Stimulated activated CD8-positive, alpha-beta memory T cell treated with anti-CD3 and anti-CD28 coated beads, Interleukin-7, amount 100 ng/mL, for 4 hours (primary cell): ENCODE measurements at regions not wholly inside any gene's neighbourhood (a gene's known extent, or its start where the extent isn't known, plus 50 kb on each side); places are given as distances from the start of the nearest gene placed in this dataset.

Experiments used
- DNase-seq, 2 donors: peaks; one replicate each; pipeline ENCODE4 v3.0.0-alpha.2; 2020; ENCODE audit warnings: low read depth in 2 of 2

- no peak for DNase-seq
These were observed 269.5 kb upstream of the ZFHX3 start for GRCh38 chr16:73317321-73317857.

GRCh38 chr16:73315645-73316044, 267.7 kb upstream of the ZFHX3 start:
- DNase-seq = no peak

GRCh38 chr16:73313950-73314349, 266.0 kb upstream of the ZFHX3 start:
- DNase-seq = no peak

GRCh38 chr16:73311857-73312723, 264.2 kb upstream of the ZFHX3 start:
- no peak for DNase-seq

GRCh38 chr16:73308771-73309170, 260.8 kb upstream of the ZFHX3 start:
- no peak for DNase-seq

GRCh38 chr16:73306901-73307413, 259.0 kb upstream of the ZFHX3 start:
- DNase-seq = no peak

- no peak for DNase-seq
These were observed 256.3 kb upstream of the ZFHX3 start for GRCh38 chr16:73304008-73304774.

GRCh38 chr16:73302942-73303341, 255.0 kb upstream of the ZFHX3 start:
- no peak for DNase-seq

DNA sequence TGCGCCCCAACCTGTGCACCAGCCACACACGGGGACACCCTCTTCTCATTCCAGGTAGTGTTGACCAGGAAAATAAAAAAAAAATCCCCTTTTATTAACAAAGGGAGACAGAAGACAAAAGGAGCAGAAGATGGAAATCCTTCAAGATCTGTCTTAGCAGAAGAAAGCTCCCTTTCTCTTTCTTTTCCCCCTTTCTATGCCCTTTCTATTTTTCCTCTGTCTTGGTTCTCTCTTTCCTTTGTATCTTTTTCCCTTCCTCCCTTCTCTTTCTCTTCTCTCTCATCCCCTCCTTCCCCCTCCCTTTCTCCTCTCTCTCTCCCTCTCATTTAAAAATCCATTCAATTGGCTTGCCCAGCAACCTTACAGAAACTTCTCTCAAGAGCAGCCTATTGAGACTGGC, 254.1 kb upstream of the ZFHX3 start:
- DNase-seq = no peak

DNA sequence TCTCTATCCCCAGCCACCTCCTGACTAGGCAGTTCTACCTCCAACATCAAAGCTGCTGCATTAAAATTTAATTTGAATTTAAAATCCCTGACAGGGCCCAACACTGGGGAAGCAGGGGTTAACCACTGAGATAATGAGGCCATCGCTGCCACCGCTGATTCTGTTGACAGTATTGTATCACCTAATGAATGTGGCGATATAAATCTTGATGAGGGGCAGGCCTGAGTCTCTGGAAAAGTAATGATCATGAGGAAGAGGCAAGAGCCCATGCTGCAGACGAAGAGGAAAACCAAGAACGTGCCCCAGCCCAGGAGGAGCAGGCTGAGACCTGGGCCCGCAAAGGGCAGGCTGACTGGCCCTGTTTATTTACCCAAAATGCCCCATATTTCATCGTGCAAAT, 251.4 kb upstream of the ZFHX3 start:
- no peak for DNase-seq

DNA sequence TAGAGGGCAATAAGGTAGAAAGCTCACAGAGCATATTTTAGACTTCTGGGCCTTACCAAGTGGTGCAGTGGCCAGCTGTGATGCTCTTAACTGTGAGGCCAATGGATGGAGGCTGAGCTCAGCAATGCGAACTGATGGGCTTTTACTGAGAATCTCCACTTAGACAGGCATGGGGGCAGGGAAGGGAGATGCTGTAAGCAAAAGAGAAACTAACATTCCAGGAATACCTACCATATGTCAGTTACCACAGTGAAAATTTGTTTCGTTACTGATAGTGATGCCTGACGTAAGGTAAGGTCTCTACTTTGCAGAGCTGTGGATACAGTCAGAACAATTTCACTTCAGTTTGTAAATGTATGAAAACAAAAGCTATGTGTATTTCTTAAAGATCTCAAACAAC, 250.6 kb upstream of the ZFHX3 start:
- DNase-seq = no peak

GRCh38 chr16:73290258-73290657, 242.3 kb upstream of the ZFHX3 start:
- DNase-seq = no peak

GRCh38 chr16:73289232-73289631, 241.3 kb upstream of the ZFHX3 start:
- DNase-seq = no peak

- no peak for DNase-seq
These were observed 240.6 kb upstream of the ZFHX3 start for GRCh38 chr16:73288520-73288919.

DNA sequence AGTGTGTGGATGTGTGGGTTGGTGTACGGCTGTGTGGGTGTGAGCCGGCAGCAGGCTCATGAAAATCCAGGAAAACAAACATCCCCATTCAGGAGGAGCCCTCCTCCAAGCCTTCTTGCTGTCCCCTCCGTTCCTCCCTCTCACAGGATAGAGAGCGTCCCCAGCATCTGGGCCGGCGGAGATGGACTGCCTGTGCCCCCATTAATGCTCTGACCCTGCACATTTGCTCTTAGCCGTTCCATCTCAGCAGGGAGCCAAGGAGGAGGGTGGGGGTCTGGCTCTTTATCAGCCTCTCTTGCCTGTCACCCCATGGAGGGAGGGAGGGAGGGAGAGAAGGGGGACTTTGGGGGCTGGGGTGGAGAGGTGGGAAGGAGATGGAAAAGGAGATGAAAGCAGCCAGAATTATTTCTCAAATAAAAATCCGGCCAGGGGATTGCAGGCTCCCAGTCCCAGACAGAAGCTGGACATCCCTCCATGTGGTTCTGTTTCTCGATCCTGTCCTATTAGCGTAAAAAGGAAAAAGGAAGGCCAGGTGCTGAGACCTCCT, 240.0 kb upstream of the ZFHX3 start:
- DNase-seq = no peak

DNA sequence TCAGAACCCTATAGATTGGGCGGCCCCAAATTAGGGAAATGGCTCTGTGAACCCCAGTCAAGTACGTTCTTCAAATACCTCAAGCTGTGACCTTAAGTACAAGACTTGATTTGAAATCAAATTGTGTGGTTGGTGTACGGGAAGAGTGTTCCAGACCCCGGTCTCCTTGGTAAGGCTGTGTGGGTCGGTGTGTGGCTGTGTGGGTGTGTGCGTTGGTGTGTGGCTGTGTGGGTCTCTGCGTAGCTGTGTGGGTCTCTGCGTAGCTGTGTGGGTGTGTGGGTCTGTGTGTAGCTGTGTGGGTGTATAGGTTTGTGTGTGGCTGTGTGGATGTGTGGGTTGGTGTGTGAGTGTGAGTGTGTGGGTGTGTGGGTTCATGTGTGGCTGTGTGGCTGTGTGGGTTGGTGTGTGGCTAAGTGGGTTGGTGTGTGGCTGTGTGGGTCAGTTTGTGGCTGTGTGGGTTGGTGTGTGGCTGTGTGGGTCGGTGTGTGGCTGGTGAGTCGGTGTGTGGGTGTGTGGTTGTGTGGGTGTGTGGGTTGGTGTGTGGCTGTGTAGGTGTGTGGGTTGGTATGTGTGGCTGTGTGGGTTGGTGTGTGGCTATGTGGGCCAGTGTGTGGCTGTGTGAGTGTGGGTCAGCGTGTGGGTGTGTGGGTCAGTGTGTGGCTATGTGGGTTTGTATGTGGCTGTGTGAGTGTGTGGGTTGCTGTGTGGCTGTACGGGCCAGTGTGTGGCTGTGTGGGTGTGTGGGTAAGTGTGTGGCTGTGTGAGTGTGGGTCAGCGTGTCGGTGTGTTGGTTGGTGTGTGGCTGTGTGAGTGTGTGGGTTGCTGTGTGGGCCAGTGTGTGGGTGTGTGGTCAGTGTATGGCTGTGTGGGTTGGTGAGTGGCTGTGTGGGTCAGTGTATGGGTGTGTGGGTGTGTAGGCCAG, 238.7 kb upstream of the ZFHX3 start:
- DNase-seq = no peak

DNA sequence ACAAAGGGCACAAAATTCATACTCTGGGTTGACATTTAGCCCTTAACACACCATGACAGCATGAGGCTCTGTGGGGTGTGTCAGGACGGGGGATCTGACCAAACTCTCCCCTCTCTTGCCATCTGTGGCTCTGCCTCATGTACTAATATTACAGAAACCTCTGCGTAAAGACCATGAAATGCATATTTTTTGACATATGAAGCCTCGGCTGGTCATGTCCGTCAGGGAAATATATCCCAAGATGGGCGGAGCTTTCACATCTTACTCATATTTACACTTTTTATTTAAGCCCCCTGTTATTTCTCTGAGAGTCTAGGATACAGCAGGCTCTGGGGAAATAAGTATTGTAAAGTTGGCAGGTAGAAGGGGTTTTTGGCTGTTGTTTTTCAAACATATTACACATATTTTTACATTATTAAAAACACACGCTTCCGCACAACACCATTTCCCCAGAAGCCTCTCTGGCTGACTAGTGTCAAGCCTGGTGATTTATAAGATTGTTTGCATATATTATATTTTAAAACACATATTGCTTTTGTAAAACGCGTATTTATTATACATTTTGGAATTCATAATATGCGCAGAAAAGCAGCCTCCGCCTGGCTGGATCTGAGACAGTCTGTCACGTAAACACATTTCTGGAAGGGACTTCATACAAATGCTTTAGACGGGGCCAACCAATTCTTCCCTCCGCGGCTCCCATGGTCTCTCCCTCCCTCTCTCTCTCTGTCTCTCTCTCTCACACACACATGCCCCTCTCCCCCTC, 237.7 kb upstream of the ZFHX3 start:
- DNase-seq = no peak

- no peak for DNase-seq
These were observed 232.5 kb upstream of the ZFHX3 start for GRCh38 chr16:73280388-73280787.

- no peak for DNase-seq
These were observed 231.5 kb upstream of the ZFHX3 start for GRCh38 chr16:73279451-73279850.

DNA sequence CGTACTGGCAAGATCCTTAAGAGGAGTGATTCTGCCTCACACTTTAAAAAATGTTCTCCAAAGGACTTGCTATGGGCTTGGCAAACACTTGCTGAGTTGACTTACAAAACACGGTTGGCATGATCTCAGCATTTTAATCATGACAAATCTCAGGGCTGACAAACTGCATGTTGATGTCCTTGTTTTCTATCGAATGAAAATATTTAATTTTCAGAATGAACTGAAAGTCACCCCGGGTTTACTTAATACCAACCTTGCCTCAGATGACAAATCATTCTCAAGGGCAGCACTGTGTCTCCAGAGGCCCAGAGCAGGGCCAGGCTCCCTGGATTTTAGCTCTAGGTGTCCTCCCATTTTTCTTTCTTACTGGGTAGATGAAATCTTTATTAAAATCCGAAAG, 229.1 kb upstream of the ZFHX3 start:
- no peak for DNase-seq
